OCI-LY3 (cell line): ENCODE measurements at regions not wholly inside any gene's neighbourhood (a gene's known extent, or its start where the extent isn't known, plus 50 kb on each side); places are given as distances from the start of the nearest gene placed in this dataset.

Experiments used
- H2AFZ ChIP-seq: fragments of 200-600, 300-600 bp; shearing (Covaris generic); 2 replicates; pipeline ENCODE4 v1.6.0; 2014; ENCODE audit warnings: antibody characterized with exemption, low read depth, low read length
- H3K27ac ChIP-seq: fragments of 200-600, 300-600 bp; sonication (generic); 2 replicates; pipeline ENCODE4 v1.5.1; 2014; ENCODE audit warnings: mild to moderate bottlenecking, low read length, moderate library complexity, mixed read lengths
- H3K27me3 ChIP-seq: fragments of 200-600, 300-600 bp; sonication (generic); 2 replicates; pipeline ENCODE4 v1.6.1; 2014; ENCODE audit warnings: low read depth, low read length, mixed read lengths
- H3K36me3 ChIP-seq: fragments of 200-600, 300-600 bp; sonication (generic); replicated peaks from 2 replicates; pipeline ENCODE3; 2014; ENCODE audit warnings: low read depth, low read length, mixed read lengths
- H3K4me1 ChIP-seq: fragments of 300-600, 200-600 bp; sonication (generic); 2 replicates; pipeline ENCODE4 v1.6.1; 2014; ENCODE audit warnings: low read length, mixed read lengths
- H3K4me2 ChIP-seq: fragments of 200-600, 300-600 bp; sonication (generic); 2 replicates; pipeline ENCODE4 v1.6.1; 2014; ENCODE audit warnings: low read length, mixed read lengths
- H3K4me3 ChIP-seq: fragments of 300-600, 200-600 bp; sonication (generic); 2 replicates; pipeline ENCODE4 v1.5.1; 2014; ENCODE audit warnings: antibody characterized with exemption, mild to moderate bottlenecking, low read length, moderate library complexity
- H3K79me2 ChIP-seq: fragments of 300-600, 200-600 bp; shearing (Covaris generic); 2 replicates; pipeline ENCODE4 v1.6.1; 2014; ENCODE audit warnings: mild to moderate bottlenecking, low read length, mixed read lengths
- H3K9ac ChIP-seq: fragments of 300-600, 200-600 bp; shearing (Covaris generic); 2 replicates; pipeline ENCODE4 v1.6.0; 2014; ENCODE audit warnings: mild to moderate bottlenecking, low read length, moderate library complexity
- H3K9me3 ChIP-seq: fragments of 200-600, 300-600 bp; shearing (Covaris generic); 2 replicates; pipeline ENCODE4 v1.6.1; 2014; ENCODE audit warnings: low read length, mixed read lengths; ENCODE audit not compliant: insufficient read depth
- H4K20me1 ChIP-seq: fragments of 200-600, 300-600 bp; sonication (generic); 2 replicates; pipeline ENCODE4 v1.6.1; 2016; ENCODE audit warnings: low read length, mixed read lengths; ENCODE audit not compliant: insufficient read depth
- EZH2phosphoT487 ChIP-seq: fragments of 200-600 bp; shearing (Covaris generic); IDR thresholded peaks from 2 replicates; pipeline ENCODE4 v1.6.1; 2018; ENCODE audit warnings: antibody characterized with exemption, mixed run types, low read depth
- TF ChIP-seq, protein P1 (sequence below): fragments of 200-600, 300-600 bp; sonication (generic); IDR thresholded peaks from 2 replicates; pipeline ENCODE4 v1.5.1; 2014; ENCODE audit warnings: antibody characterized with exemption, low read length, low read depth

GRCh38 chr4:107213880-107214279 is 177.8 kb upstream of the DKK2 start:
- H2AFZ ChIP-seq, result no peak overlapping the region
- no peak overlapping the region for H3K4me3 ChIP-seq
- no peak for TF ChIP-seq EZH2phosphoT487
- TF ChIP-seq, protein P1, sequence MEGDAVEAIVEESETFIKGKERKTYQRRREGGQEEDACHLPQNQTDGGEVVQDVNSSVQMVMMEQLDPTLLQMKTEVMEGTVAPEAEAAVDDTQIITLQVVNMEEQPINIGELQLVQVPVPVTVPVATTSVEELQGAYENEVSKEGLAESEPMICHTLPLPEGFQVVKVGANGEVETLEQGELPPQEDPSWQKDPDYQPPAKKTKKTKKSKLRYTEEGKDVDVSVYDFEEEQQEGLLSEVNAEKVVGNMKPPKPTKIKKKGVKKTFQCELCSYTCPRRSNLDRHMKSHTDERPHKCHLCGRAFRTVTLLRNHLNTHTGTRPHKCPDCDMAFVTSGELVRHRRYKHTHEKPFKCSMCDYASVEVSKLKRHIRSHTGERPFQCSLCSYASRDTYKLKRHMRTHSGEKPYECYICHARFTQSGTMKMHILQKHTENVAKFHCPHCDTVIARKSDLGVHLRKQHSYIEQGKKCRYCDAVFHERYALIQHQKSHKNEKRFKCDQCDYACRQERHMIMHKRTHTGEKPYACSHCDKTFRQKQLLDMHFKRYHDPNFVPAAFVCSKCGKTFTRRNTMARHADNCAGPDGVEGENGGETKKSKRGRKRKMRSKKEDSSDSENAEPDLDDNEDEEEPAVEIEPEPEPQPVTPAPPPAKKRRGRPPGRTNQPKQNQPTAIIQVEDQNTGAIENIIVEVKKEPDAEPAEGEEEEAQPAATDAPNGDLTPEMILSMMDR, result no peak
- no peak overlapping the region for H3K27ac ChIP-seq
- no peaks in the 10 kb centered on the region for H3K79me2 ChIP-seq
- no peak overlapping the region for H3K9ac ChIP-seq
- no peaks in the 10 kb centered on the region for H3K9me3 ChIP-seq
- no peaks in the 10 kb centered on the region for H3K27me3 ChIP-seq
- H4K20me1 ChIP-seq, result no peaks in the 10 kb centered on the region
- no peaks in the 10 kb centered on the region for H3K36me3 ChIP-seq
- no peak overlapping the region for H3K4me2 ChIP-seq
- no peaks in the 10 kb centered on the region for H3K4me1 ChIP-seq

DNA sequence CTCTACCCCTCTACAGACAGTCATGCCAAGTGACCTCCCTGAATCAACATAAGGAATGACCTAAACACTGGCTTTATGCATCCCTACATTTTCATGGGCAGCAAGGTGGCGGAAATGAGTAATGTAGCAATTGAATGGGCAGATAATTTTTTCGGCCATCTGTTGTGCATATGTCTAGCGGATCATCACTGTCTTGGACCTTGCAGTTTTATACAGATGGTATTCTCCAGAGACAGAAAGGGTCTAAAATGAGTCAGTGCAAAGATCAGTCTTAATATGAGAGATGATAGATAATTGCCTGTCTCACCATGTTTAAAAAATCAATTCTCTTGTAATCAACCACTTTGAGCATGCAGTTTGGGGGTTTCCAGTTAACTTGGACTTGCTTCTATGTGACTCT is 177.3 kb upstream of the DKK2 start:
- H3K4me2 ChIP-seq, result no peak overlapping the region
- no peak overlapping the region for H2AFZ ChIP-seq
- H3K4me3 ChIP-seq, result no peak overlapping the region
- no peaks in the 10 kb centered on the region for H3K27me3 ChIP-seq
- H3K4me1 ChIP-seq, result no peaks in the 10 kb centered on the region
- H3K9ac ChIP-seq, result no peak overlapping the region
- H3K36me3 ChIP-seq, result no peaks in the 10 kb centered on the region
- no peak overlapping the region for H3K27ac ChIP-seq
- TF ChIP-seq, protein P1, result no peak
- H3K9me3 ChIP-seq, result no peaks in the 10 kb centered on the region
- H4K20me1 ChIP-seq, result no peaks in the 10 kb centered on the region
- no peaks in the 10 kb centered on the region for H3K79me2 ChIP-seq

- no peaks in the 10 kb centered on the region for H3K4me1 ChIP-seq
- no peak overlapping the region for H3K4me3 ChIP-seq
- H3K79me2 ChIP-seq, result no peaks in the 10 kb centered on the region
- no peak for TF ChIP-seq EZH2phosphoT487
- TF ChIP-seq, protein P1, result no peak
- no peaks in the 10 kb centered on the region for H3K9me3 ChIP-seq
- H3K9ac ChIP-seq, result no peak overlapping the region
- no peaks in the 10 kb centered on the region for H4K20me1 ChIP-seq
- H2AFZ ChIP-seq, result no peak overlapping the region
- H3K36me3 ChIP-seq, result no peaks in the 10 kb centered on the region
- no peak overlapping the region for H3K4me2 ChIP-seq
- no peaks in the 10 kb centered on the region for H3K27me3 ChIP-seq
- H3K27ac ChIP-seq, result no peak overlapping the region
Measured at GRCh38 chr4:107212565-107212964, 176.5 kb upstream of the DKK2 start.

DNA sequence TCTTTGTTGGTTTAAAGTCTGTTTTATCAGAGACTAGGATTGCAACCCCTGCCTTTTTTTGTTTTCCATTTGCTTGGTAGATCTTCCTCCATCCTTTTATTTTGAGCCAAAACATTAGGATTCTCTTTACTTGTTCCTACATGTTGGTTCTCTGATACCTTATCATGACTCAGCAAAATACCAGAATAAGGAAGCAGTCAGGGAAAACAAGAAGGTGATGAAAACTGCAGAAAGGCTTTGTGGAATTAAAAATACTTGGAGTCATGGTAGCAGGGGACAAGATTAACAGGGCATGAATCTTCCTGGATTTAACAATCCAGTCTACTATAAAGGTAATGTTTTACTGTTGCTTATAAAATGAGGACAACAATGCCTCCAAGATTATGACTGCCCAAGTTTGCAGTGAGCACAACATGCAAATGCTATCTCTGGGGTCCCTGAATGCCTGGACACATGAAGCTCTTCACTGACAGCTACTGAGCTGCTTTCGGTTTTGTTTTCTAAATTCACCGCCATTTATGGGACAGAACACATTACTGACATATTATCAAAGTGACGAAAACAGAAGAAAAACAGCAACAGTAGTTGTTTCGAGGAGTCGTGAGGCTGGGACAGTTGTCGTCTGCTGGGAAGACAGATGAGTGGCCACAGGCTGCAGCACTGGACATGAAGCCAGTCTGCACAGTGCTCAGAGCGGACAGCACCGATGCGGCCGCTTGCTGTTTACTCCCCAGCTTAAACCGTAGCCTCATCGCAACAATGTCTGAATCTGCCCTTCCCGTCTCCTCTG is 174.5 kb upstream of the DKK2 start:
- Histone ChIP-seq H3K27ac (no peak overlapping the region), H3K79me2 (no peaks in the 10 kb centered on the region), H3K36me3 (no peaks in the 10 kb centered on the region), H2AFZ (no peak overlapping the region), H3K4me1 (no peaks in the 10 kb centered on the region), H3K27me3 (no peaks in the 10 kb centered on the region), H4K20me1 (no peaks in the 10 kb centered on the region), H3K9me3 (no peaks in the 10 kb centered on the region), H3K4me2 (no peak overlapping the region), H3K4me3 (no peak overlapping the region), H3K9ac (no peak overlapping the region)
- TF ChIP-seq, protein P1, result no peak
- TF ChIP-seq EZH2phosphoT487, result no peak
